SU-DHL-6 (cell line): ENCODE measurements at regions not wholly inside any gene's neighbourhood (a gene's known extent, or its start where the extent isn't known, plus 50 kb on each side); places are given as distances from the start of the nearest gene placed in this dataset.

Experiments used
- EZH2phosphoT487 ChIP-seq: fragments of 200-600 bp; sonication (generic), shearing (Covaris generic); conservative IDR thresholded peaks from 2 replicates; pipeline ENCODE4 v1.6.1; 2018; ENCODE audit warnings: mild to moderate bottlenecking, antibody characterized with exemption, low read length, moderate library complexity, mixed read lengths
- TF ChIP-seq, protein P1 (sequence below): fragments of 200-600 bp; sonication (generic); IDR thresholded peaks from one replicate; pipeline ENCODE4 v1.5.1; 2017; ENCODE audit warnings: antibody characterized with exemption, mild to moderate bottlenecking, low read length, moderate library complexity; ENCODE audit not compliant: insufficient read depth, poor library complexity, severe bottlenecking

DNA sequence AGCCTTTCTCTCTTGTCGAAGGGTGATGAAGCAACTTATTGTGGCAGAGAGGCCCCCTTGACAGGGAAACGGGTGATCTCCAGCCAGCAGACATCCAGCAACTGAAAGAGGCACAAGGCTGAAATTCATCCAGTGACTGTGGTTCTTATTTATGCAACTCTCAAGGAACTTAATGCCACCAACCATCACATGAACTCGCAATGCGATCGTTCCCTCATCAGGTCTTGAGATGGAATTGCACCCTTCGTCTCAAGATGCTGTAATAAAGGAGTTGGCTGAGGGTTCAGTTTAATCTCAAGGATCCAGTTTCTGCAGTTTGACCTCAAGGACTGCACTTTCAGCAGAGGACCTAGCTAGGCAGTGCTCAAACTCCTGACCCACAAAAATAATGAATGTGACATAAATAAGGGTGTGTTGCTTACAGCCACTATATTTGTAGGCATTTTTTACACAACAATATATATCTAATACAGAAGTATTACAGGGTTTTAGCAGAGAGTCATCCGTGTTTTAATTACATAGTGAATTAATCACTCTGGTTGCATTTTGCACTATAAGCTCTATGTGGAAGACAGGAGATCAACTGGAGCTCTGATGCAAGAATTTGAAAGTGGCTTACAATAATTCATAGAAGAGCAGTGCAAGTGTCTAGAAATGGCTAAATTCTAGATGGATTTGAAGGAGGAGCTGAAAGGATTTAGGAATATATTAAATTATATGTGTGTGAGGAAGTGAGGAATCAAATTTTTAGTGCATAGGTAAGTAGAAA lies 957.8 kb upstream of the CTNND2 start:
- TF ChIP-seq, protein P1, sequence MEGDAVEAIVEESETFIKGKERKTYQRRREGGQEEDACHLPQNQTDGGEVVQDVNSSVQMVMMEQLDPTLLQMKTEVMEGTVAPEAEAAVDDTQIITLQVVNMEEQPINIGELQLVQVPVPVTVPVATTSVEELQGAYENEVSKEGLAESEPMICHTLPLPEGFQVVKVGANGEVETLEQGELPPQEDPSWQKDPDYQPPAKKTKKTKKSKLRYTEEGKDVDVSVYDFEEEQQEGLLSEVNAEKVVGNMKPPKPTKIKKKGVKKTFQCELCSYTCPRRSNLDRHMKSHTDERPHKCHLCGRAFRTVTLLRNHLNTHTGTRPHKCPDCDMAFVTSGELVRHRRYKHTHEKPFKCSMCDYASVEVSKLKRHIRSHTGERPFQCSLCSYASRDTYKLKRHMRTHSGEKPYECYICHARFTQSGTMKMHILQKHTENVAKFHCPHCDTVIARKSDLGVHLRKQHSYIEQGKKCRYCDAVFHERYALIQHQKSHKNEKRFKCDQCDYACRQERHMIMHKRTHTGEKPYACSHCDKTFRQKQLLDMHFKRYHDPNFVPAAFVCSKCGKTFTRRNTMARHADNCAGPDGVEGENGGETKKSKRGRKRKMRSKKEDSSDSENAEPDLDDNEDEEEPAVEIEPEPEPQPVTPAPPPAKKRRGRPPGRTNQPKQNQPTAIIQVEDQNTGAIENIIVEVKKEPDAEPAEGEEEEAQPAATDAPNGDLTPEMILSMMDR, result no peak
- TF ChIP-seq EZH2phosphoT487, result no peak
